ENCODE measurements at regions not wholly inside any gene's neighbourhood (a gene's known extent, or its start where the extent isn't known, plus 50 kb on each side); places are given as distances from the start of the nearest gene placed in this dataset.

DNA sequence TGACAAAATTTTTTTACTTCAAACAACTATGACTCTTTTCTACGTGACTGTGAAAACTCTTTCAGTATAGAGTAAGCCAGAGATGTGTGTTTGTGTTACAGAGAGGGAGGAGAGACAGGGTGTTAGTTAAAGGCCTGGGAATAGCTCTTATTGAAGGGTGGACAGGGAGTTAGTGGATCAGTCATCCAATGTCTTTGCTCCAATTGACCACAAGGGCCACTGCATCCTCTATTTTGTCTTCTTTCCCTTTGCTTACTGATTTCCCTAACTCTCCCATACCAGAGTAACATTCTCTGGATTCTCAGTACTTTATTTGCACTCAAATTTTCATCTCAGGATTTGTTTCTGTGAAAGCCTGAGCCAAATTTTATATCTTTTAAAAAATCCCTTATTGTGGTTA lies 920.3 kb downstream of the CDH18 start:
- TF ChIP-seq, protein P1, sequence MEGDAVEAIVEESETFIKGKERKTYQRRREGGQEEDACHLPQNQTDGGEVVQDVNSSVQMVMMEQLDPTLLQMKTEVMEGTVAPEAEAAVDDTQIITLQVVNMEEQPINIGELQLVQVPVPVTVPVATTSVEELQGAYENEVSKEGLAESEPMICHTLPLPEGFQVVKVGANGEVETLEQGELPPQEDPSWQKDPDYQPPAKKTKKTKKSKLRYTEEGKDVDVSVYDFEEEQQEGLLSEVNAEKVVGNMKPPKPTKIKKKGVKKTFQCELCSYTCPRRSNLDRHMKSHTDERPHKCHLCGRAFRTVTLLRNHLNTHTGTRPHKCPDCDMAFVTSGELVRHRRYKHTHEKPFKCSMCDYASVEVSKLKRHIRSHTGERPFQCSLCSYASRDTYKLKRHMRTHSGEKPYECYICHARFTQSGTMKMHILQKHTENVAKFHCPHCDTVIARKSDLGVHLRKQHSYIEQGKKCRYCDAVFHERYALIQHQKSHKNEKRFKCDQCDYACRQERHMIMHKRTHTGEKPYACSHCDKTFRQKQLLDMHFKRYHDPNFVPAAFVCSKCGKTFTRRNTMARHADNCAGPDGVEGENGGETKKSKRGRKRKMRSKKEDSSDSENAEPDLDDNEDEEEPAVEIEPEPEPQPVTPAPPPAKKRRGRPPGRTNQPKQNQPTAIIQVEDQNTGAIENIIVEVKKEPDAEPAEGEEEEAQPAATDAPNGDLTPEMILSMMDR (IDR thresholded peaks at IDR 0.05): no peak
- TF ChIP-seq POLR2AphosphoS5 (IDR thresholded peaks at IDR 0.05; ENCODE audit: insufficient read depth in 1 of 2, low read depth in 1 of 2): no peak

All from vagina (tissue), 2 donors.